HG03039 (cell line): ENCODE measurements at regions not wholly inside any gene's neighbourhood (a gene's known extent, or its start where the extent isn't known, plus 50 kb on each side); places are given as distances from the start of the nearest gene placed in this dataset.

Source experiments
- ATAC-seq: cut with Tn5 transposase; IDR thresholded peaks from one replicate; pipeline ENCODE4 v1.9.1; 2021; ENCODE audit warnings: mild to moderate bottlenecking, moderate library complexity; ENCODE audit not compliant: unreplicated experiment

DNA sequence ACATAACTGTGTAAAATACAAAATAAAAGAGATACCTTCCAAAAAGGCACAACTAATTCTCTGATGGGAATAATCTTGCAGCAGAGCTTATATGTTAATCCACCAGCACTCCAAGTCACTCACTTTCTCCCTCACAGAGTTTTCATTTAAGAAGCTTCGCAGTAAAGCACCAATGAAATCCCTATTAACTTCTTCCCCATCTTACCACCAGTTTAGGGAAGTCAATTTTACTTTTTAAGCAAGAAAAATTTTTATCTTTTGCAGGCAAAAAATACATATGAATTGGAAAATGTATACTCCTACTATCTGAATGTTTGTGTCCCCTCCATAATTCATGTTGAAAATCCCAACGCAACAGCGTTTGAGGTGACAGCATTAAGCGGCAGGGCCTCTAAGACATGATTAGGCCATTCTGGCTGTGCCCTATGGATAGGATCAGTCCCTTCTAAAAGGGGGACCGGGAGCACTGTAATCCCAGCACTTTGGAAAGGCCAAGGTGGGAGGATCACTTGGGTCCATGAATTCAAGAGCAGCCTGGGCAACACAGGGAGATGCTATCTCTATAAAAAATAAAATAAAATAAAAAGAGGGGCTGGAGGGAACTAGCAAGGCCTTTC is 435.8 kb downstream of the SHQ1 start:
- no peak for ATAC-seq

DNA sequence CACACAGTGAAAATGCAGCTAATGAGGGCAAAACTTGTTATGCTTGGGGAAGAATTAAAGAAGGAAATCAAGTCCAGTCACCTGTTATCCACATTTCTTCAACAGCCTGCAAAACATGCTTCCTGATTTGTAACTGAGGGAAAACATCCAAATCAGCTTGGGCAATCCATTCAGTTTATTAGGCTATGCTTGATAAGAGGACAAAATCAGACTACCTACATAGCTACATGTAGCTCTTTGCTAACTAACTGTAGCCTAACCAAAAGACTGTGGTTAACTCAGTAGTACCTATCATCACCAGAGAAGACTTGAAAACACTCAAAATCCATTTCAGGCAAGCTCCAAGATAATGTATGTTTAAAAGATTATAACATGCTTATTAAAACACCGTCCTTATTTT is 436.4 kb downstream of the SHQ1 start:
- no peak for ATAC-seq

DNA sequence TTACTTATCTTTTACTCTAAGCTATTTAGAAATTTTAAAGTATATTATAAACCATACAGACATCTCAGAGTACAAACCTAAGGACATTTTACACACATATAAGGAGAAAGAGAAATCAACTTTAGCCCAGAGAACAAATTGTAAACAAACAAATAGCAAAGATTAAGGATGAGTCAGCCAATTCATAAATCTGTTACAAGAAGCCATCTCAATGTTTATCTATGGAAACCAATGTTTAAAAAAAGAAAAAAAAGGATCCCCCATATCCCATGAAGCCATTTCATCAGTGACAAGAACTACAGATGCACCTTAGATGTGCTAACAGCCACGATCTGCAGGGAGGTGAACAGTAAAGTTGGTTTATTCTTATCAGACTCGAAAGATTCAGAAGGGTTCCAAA is 437.1 kb downstream of the SHQ1 start:
- ATAC-seq: no peak

DNA sequence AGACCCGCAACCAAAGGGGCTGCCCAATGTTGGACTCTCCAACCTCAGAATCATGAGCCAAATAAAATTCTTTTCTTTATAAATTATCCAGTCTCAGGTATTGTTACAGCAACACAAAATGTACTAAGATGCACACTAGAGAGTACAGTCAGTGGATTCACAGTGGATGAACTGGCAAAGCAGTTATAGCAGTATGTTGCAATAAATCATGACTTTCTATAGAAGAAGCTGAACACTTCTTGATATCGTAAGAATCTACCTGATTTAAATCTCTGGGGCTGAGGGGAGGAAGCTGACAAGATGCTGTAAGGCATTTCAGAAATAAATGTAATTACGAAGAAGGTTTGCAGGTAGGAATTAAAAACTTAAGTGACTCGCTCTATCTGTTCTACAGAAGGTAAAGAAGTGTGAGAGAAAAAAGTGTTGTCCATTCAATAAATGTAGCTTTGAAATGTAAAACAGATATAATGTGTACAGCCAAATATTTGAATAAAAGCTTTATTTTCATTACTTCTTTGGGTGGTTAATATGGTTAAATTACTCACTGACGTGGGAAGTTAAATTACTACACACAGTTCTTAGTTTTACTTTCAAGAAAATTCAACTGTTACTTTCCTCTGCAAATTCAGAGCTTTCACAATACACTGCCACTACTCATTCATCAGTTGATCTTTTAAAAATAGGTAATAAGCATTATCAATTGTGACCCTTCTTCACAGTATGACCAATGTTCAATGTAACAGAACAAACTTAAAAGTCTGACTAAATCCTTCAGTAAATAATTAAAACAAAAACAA is 439.1 kb downstream of the SHQ1 start:
- ATAC-seq: no peak

DNA sequence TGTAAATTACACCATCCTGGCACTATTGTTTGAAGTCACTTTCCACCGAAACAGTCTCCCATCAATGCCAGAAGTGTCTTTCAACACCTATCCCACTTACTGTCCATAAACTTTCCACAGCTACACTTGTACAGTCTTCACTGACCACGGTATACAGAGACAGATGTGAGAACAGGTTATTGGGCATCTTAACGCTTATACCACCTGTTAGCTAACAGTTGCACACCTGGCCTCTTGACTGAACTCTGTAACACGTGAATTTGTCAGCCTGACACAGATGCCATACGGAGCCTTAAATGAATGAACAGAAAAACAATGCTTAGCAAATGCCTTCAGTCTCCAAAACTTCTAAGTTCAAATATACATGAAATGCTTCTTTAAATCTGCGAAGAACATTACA is 440.5 kb downstream of the SHQ1 start:
- ATAC-seq: no peak

DNA sequence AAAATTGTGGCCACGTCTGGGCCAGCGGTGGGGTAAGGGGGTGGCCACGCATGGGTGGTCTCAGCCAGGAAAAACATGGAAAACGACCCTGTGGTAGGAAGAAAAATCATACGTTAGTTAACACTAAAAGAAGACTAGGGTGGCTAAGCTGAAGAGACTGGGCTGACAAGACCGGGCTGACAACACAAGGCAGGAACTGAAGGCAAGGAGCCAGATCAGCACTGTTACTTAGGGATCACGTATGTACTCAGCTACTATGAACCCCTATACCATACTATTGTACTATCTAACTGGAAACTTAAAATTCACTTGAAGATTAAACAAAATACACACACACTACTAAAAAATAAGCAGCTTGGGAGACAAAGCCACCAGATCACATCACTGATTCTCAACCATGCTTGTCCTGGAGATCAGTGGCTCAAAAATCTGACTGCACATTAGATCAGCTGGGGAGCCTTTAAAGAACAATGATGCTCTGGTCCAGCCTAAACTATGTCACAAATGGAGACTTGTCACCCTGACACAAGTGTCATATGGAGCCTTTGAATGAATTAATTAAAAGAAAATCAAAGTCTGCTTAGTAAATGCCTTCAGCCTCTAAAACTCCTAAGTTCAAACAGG is 442.2 kb downstream of the SHQ1 start:
- no peak for ATAC-seq

DNA sequence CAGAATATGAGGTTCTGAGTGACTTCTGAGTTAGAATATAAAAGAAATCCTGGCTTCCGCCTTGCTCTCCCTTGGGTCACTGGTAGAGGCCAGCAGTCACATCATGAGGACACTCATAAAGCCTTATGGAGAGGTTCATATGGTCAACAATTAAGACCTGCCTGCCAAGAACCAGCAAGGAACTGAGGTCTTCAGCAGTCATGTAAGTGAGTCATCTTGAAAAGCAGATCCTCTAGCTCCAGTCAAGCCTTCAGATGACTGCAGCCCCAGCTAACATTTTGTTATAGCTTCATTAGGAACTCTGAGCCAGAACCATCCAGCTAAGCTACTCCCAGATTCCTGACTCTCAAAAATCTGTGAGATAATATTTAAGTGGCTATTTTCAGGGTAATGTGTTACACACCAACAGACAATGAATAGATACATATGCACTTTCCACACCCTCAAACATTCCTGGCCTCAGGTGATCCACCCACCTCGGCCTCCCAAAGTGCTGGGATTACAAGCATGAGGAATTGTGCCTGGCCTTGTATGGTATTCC is 447.2 kb downstream of the SHQ1 start:
- ATAC-seq: no peak

DNA sequence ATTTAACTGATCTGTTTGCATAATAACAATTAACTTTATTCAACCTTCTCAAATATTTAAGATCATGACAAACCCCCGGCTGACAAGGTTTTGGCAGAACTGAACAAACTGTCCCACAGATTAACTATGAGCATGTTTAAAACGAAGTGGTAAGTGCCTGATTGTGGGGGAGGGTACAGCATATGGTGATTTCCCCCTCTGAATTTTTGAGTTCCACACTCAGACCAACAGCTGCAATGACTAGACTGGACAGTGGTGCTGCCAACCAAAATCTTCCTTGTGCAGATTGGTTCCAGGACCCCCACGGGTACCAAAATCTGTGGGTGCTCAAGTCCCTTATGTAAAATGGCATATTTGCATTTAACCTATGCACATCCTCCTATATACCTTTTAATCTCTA is 449.5 kb downstream of the SHQ1 start:
- no peak for ATAC-seq

DNA sequence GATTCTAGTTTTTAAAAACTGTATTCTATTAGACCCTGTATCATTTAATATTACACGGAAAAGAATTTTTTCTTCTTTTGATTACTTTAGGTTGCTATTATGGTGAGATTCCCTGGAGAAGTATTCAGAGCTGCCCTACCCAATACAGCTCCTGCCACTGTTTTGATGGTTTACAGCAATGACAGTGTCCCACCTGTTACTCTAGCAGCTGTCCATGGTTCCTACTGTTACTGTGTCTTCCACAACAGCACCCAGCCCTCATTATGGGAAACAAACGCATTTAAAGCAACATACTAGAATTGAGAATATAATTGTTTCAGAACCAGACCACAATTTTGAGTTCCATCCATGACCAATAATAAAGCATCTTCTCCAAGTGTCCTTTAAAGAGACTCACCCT is 450.7 kb downstream of the SHQ1 start:
- ATAC-seq: no peak

DNA sequence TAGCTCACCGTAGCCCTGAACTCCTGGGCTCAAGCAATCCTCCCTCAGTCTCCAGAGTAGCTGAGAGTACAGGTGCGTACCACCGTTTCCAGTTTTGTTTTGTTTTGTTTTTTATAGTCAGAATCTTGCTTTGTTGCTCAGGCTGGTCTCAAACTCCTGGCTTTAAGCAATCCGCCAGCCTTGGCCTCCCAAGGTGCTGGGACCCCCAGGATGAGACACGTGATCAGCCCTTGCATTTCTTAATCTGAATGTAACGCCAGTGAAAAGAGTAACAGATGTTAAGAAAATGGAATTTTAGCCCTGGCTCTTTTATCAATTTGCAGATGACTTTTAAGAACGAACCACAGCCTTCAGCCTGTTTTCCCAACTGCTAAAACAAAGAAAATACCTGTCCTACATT is 451.3 kb downstream of the SHQ1 start:
- no peak for ATAC-seq

DNA sequence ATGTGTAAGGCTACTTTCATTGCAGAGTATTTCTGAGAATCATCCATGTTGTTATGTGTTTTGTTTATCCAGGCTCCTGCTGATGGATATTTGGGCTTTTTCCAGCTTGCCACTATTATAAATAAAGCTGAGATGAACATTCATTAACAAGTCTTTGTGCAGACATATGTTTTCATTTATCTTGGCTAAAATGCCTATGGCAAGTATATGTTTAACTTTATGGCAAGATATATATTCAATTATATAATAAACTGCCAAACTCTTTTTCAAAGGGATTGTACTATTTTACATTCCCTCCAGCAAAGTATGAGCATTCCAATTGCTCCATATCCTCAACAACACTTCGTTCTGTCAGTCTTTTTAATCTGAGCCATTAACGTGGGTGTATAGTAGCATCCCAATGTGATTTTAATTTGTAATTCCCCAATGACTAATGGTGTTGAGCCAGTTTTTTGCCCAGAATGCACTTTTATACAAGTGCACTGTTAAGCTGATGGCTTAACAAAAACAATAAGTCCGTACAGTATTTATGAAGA is 452.4 kb downstream of the SHQ1 start:
- ATAC-seq: no peak

DNA sequence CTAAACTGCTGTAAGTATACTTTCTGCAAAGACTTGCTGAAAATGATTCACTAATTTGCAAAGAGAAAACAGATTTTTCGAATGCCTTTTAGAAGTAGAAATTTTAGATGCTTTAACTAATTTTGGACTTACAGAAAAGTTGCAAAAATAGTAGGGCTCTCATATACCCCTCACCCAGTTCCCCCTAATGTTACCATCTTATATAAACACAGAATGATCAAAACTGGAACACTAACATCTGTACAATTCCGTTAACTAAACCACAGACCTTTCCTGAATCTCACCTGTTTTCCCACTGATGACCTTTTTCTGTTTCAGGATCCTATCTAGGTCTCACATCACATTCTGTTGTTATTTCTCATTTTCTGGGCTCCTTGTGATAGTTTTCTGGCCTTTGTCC is 454.8 kb downstream of the SHQ1 start:
- ATAC-seq: no peak

DNA sequence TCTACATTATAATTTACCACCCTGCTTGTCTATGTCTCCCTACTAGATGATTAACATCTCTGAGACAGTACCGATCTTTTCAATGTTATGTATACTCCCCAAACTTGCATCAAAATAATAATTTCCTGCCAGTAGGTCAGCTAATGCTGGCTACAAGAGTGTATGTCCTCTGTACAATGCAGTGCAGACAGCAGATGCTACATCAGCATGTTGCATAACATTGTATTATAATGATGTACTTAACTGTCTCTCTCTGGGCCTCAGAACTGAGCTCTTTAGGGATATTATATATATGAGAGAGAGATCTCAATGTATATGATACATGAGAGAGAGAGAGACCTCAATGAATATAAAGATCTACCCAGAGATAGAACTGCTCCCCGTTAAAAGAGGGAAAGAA is 456.6 kb downstream of the SHQ1 start:
- no peak for ATAC-seq

DNA sequence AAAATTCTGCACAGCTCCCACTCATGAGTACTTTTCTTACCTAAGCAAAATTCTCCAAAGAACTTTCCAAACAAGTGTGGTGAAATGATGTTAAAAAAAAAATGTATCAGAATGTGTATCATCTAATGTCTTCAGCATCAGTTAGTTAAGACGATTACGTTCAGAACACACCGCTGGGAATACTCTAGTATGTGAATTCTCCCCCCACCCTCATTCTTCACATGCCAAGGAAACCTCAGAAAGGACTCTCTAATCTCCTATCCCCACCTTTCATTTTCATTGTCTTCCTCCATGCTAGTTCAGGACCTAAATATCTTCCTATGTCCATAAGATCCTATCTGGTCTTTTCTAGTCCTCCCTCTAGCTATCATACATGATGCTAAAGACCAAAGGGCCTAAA is 457.4 kb downstream of the SHQ1 start:
- ATAC-seq: no peak

DNA sequence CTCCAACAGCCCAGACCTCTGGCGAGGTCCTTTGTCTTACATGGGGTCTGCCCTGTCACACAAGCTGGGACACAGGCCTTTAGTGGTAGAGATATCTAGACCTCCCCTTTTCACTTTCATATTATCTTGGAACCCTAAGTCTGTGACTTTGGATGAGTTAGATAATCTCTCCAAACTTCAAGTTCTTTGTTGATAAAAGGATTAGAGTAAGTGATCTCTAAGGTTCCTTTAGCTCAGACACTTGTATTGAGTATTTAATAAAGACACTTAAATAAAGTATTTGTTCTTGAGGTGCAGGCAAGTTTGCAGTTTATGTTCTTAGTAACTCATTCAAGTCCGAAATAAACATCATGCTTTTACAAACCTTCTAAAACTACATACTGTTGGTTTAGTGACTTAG is 459.6 kb downstream of the SHQ1 start:
- no peak for ATAC-seq

DNA sequence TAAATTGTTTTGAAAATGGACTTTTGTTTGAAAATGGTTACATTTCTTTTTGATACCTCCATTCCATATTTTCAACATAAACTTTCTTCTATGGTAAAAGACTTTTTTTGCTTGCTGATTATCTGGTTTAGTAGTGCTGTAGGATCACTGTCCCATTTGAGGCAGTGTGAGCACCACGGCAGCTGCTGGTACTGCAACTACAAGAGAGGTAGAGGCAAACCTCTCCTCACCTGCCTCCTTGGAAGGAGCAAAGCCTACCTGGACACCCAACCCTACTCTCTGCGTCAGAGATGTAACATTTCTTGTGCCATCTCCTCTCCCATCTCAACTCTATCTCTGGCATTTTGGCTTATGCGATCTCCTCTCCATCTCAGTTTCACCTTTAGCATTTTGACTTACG is 460.1 kb downstream of the SHQ1 start:
- no peak for ATAC-seq

DNA sequence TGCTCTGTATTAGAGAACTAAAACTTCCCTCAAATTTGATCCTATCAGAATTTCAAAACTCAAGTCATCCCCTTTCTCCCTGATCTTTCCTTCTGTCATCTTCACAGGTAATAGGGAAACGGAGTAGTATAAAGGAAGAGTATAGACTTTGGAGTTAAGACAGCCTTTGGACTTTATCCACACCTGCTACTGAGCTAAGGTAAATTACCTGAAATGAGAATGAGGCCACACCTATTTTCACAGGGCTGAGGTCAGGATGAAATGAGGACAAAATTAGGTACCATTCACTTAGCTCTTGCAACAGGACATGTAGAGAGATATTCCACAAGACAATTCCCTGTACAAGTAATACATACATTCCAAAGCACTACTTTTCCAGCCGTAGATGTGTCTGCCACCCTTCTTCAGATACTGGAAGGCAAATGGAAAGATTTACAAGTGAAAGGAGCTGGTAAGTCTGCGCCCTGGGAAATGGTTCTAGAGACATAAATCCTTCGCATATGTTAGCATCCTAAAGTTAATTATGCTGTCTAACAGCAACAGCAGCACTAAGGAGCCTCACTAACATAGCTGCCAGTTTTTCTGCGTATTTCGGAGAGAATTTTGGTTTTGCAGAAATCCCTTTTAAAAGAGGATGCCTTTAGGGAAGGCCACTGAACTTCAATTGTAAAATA is 461.8 kb downstream of the SHQ1 start:
- no peak for ATAC-seq

DNA sequence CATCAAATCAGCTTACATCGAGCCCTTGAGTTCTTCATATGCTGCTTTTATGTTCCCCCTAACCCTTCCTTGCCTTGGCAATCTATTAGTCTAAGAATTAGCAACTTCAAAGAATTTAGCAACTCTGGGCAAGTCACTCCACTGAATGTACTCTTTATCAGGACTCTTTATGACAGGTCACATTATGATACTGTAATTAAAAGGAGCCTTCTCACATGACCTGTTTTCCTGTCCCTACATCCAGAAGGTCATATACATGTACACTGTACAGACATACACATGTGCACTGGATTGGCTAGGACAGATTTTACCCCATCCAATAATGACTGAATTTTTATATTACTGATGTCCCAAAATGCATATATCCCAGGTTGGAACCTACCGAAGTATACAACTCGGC is 463.1 kb downstream of the SHQ1 start:
- ATAC-seq: no peak

DNA sequence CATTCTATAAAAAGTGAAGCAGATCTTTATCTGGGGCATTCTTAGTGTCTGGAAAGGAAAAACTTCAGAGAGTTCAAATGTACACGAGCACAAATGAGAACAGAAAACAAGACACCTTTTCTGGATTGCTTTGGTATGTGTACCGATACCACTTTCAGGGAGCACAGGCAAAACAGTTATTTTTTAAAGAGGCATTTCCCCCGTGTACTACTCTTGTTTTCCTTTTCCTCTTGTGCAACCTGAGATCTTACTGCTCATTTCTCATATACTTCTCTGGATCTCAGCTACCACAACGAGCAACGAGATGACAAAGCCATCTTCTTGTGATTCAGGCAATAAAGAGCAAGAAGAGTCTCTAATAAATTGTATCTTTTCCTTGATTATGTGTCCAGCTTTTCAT is 463.6 kb downstream of the SHQ1 start:
- no peak for ATAC-seq

DNA sequence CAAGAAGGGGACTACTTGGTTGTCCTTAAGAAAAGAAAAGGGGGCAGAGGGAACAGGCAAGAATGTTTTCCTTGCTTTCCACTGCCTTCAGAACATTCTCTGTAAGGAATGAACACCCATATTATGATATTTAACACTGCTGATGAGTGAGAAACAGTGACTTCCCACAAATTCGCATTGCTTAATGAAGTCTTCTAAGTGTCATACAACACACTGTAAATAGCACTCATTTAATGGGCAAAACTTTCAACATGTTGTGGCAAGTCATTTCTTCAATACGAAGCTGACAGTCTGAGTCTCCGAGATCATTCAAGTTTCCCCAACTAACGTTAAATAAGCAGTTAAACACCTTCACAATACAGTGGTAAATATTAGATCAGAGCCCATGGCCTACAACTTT is 464.4 kb downstream of the SHQ1 start:
- ATAC-seq: no peak

DNA sequence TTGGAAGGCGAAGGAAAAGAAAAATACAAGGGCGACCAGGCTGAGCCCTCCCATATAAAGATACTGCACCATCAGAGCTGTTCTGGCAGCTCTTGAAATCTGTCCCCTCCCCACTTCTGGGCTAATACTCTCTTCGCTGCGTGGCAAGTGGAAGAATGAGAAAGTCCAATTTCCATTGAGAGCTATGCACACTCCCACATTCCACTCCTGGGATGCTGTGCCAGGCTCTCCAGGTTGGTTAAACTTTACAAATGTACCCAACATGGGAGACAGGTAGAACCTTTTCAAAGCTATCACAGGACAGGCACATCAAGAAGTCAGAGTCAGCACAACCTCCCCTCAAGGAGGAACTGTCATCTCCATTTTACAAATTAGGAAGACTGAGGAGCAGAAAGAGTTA is 465.0 kb downstream of the SHQ1 start:
- ATAC-seq: no peak
